ENCODE measurements at regions not wholly inside any gene's neighbourhood (a gene's known extent, or its start where the extent isn't known, plus 50 kb on each side); places are given as distances from the start of the nearest gene placed in this dataset.

DNA sequence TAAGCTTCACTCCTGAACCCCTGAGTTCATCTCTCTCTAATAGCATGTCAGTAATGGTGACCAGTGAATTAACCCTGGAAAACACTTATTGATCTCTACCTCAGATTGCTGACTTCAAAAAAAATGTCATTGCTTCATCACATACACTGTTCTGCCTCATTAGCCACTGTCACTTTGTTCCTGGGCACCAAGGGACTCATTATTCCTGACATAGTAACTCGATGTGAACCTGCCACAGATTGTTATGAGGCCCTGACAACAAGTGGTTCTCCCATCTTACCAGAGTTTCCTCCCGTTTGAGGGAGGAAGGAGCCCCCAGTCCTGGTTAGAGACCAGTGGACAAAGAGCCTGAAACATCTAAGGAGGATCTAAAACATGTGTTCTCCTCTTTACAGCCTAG is 403.3 kb upstream of the SMIM21 start:
- TF ChIP-seq POLR2A (IDR thresholded peaks at IDR 0.05; ENCODE audit: low read length) (no peak), GATA1 (IDR thresholded peaks at IDR 0.05; ENCODE audit: low read depth, low read length) (no peak)
